PC-9 (cell line): ENCODE measurements at regions not wholly inside any gene's neighbourhood (a gene's known extent, or its start where the extent isn't known, plus 50 kb on each side); places are given as distances from the start of the nearest gene placed in this dataset.
"Not testable (repeated sequence)": the region's sequence is repeated elsewhere in the genome, so short reads cannot be mapped to it uniquely, and the experiment has no call there.

ENCODE experiments used
- EZH2 ChIP-seq: fragments of 200-600 bp; sonication (generic); IDR thresholded peaks from 2 replicates; pipeline ENCODE4 v1.8.0; 2017; ENCODE audit warnings: antibody characterized with exemption, low read depth
- TF ChIP-seq, protein P1 (sequence below): fragments of 200-600 bp; sonication (generic); conservative IDR thresholded peaks from 2 replicates; pipeline ENCODE4 v1.6.1; 2017; ENCODE audit warnings: mixed run types, antibody characterized with exemption, mild to moderate bottlenecking, moderate library complexity

DNA sequence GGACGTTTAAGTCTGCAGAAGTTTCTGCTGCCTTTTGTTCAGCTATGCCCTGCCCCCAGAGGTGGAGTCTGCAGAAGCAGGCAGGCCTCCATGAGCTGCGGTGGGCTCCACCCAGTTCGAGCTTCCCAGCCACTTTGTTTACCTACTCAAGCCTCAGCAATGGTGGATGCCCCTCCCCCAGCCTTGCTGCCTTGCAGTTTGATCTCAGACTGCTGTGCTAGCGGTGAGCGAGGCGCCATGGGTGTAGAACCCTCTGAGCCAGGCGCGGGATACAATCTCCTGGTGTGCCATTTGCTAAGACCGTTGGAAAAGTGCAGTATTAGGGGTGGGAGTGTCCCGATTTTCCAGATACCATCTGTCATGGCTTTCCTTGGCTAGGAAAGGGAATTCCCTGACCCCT, 351.4 kb upstream of the MTNR1B start:
- TF ChIP-seq, protein P1, sequence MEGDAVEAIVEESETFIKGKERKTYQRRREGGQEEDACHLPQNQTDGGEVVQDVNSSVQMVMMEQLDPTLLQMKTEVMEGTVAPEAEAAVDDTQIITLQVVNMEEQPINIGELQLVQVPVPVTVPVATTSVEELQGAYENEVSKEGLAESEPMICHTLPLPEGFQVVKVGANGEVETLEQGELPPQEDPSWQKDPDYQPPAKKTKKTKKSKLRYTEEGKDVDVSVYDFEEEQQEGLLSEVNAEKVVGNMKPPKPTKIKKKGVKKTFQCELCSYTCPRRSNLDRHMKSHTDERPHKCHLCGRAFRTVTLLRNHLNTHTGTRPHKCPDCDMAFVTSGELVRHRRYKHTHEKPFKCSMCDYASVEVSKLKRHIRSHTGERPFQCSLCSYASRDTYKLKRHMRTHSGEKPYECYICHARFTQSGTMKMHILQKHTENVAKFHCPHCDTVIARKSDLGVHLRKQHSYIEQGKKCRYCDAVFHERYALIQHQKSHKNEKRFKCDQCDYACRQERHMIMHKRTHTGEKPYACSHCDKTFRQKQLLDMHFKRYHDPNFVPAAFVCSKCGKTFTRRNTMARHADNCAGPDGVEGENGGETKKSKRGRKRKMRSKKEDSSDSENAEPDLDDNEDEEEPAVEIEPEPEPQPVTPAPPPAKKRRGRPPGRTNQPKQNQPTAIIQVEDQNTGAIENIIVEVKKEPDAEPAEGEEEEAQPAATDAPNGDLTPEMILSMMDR = not testable (repeated sequence)
- not testable (repeated sequence) for TF ChIP-seq EZH2
